SK-N-SH (cell line): ENCODE measurements at regions not wholly inside any gene's neighbourhood (a gene's known extent, or its start where the extent isn't known, plus 50 kb on each side); places are given as distances from the start of the nearest gene placed in this dataset.

ENCODE experiments used
- CTCF ChIA-PET: fragments of 300-600, 350-600 bp; formaldehyde crosslinking; extraction: SDS; loops from one replicate; lab custom pipeline; 2021; lab: Yijun Ruan, JAX
- POLR2A ChIA-PET: fragments of 350-600 bp; sonication (Branson Sonifier 250); formaldehyde crosslinking; extraction: SDS; loops from one replicate; lab custom pipeline; 2020; ENCODE audit warnings: antibody characterized with exemption, inconsistent platforms; lab: Yijun Ruan, JAX
- DNase-seq: peaks from one replicate; pipeline ENCODE4 v3.0.0; 2012
- H2AFZ ChIP-seq: fragments of 200-600 bp; sonication (generic); 2 replicates; pipeline ENCODE4 v1.8.1; 2016; ENCODE audit warnings: antibody characterized with exemption, mild to moderate bottlenecking, low read depth
- H3F3A ChIP-seq: fragments of 200-600 bp; sonication (generic); replicated peaks from 2 replicates; pipeline ENCODE3; 2016; ENCODE audit warnings: antibody characterized with exemption, mild to moderate bottlenecking; ENCODE audit not compliant: insufficient read depth
- H3K27ac ChIP-seq, 2 experiments: fragments of 200-500 bp in 1 of 2; fragments of 200-600 bp in 1 of 2; sonication (Bioruptor generic) in 1 of 2; sonication (generic), shearing (Covaris generic) in 1 of 2; 2 replicates each; pipeline versions ENCODE4 v1.5.1 to v1.6.1; 2014 to 2016; ENCODE audit warnings: low read depth in 2 of 2, inconsistent platforms in 1 of 2, low read length in 1 of 2, mild to moderate bottlenecking in 1 of 2, mixed read lengths in 1 of 2
- H3K27me3 ChIP-seq: fragments of 200-600 bp; sonication (generic), shearing (Covaris generic); 2 replicates; pipeline ENCODE4 v1.6.1; 2016; ENCODE audit warnings: mixed run types; ENCODE audit not compliant: insufficient read depth
- H3K36me3 ChIP-seq, 2 experiments: fragments of 200-500 bp in 1 of 2; fragments of 200-600 bp in 1 of 2; sonication (Bioruptor generic) in 1 of 2; sonication (generic) in 1 of 2; replicated peaks in 1 of 2; 2 replicates each; pipeline versions ENCODE3 to v1.5.1; 2014 to 2016; ENCODE audit warnings: low read length in 1 of 2, mild to moderate bottlenecking in 1 of 2; ENCODE audit not compliant: insufficient read depth in 2 of 2, control insufficient read depth in 1 of 2
- H3K4me1 ChIP-seq, 2 experiments: fragments of 200-500 bp in 1 of 2; fragments of 200-600 bp in 1 of 2; sonication (Bioruptor generic) in 1 of 2; sonication (generic), shearing (Covaris generic) in 1 of 2; 2 replicates each; pipeline versions ENCODE4 v1.5.1 to v1.6.1; 2014 to 2016; ENCODE audit warnings: low read depth in 1 of 2, low read length in 1 of 2, mixed run types in 1 of 2; ENCODE audit not compliant: insufficient read depth in 2 of 2, control insufficient read depth in 1 of 2
- H3K4me2 ChIP-seq: fragments of 200-600 bp; sonication (generic), shearing (Covaris generic); 2 replicates; pipeline ENCODE4 v1.6.1; 2017; ENCODE audit warnings: mixed run types
- H3K4me3 ChIP-seq, 2 experiments: fragments of 200-500 bp in 1 of 2; fragments of 200-600 bp in 1 of 2; sonication (Bioruptor generic) in 1 of 2; sonication (generic), shearing (Covaris generic) in 1 of 2; 2 replicates each; pipeline versions ENCODE4 v1.5.1 to v1.8.1; 2014 to 2016; ENCODE audit warnings: low read depth in 2 of 2, inconsistent platforms in 1 of 2, low read length in 1 of 2, mild to moderate bottlenecking in 1 of 2, mixed read lengths in 1 of 2, moderate library complexity in 1 of 2
- H3K79me2 ChIP-seq: fragments of 200-600 bp; sonication (generic); 2 replicates; pipeline ENCODE4 v1.8.1; 2017; ENCODE audit warnings: mild to moderate bottlenecking; ENCODE audit not compliant: insufficient read depth
- H3K9ac ChIP-seq: fragments of 200-600 bp; sonication (generic); 2 replicates; pipeline ENCODE4 v1.6.1; 2017; ENCODE audit warnings: mixed run types
- H3K9me2 ChIP-seq: fragments of 200-600 bp; sonication (generic); 2 replicates; pipeline ENCODE4 v1.6.1; 2017; ENCODE audit warnings: mixed run types
- H3K9me3 ChIP-seq: fragments of 200-600 bp; sonication (generic); 2 replicates; pipeline ENCODE4 v1.6.1; 2017; ENCODE audit warnings: mixed run types, mild to moderate bottlenecking, moderate library complexity
- H4K20me1 ChIP-seq: fragments of 200-600 bp; sonication (generic); 2 replicates; pipeline ENCODE4 v1.6.1; 2017; ENCODE audit warnings: mild to moderate bottlenecking, mixed run types; ENCODE audit not compliant: insufficient read depth
- CHD2 ChIP-seq: fragments of 150-350 bp; IDR thresholded peaks from 2 replicates; pipeline ENCODE4 v1.6.1; 2018; ENCODE audit warnings: low read length; ENCODE audit not compliant: partially characterized antibody
- ELF1 ChIP-seq: IDR thresholded peaks from 2 replicates; pipeline ENCODE4 v1.4.0; 2012
- EP300 ChIP-seq, 2 experiments: IDR thresholded peaks; 2 replicates each; pipeline versions ENCODE4 v1.4.0 to v1.6.1; 2012; ENCODE audit warnings: borderline replicate concordance in 1 of 2, low read depth in 1 of 2, low read length in 1 of 2
- EZH2phosphoT487 ChIP-seq: fragments of 200-600 bp; sonication (generic); IDR thresholded peaks from 2 replicates; pipeline ENCODE4 v1.6.1; 2017; ENCODE audit warnings: low read depth, mixed run types, mild to moderate bottlenecking, antibody characterized with exemption, moderate library complexity, borderline replicate concordance
- FOSL2 ChIP-seq: IDR thresholded peaks from 2 replicates; pipeline ENCODE4 v1.4.0; 2012; ENCODE audit warnings: low read depth, mild to moderate bottlenecking, moderate library complexity, borderline replicate concordance
- FOXJ3 ChIP-seq: sonication (generic); formaldehyde crosslinking; IDR thresholded peaks from 2 replicates; pipeline ENCODE4 v1.5.1; 2020; ENCODE audit warnings: mild to moderate bottlenecking, missing genetic modification reagents
- FOXM1 ChIP-seq: IDR thresholded peaks from 2 replicates; pipeline ENCODE4 v1.4.0; 2012; ENCODE audit warnings: low read depth, mild to moderate bottlenecking
- GATA2 ChIP-seq: sonication (generic); formaldehyde crosslinking; IDR thresholded peaks from 2 replicates; pipeline ENCODE4 v1.5.0; 2020; ENCODE audit warnings: mild to moderate bottlenecking, missing genetic modification reagents
- RAD21 ChIP-seq: IDR thresholded peaks from 2 replicates; pipeline ENCODE4 v1.6.1; 2012; ENCODE audit warnings: mild to moderate bottlenecking, low read length
- RCOR1 ChIP-seq: fragments of 150-350 bp; IDR thresholded peaks from 2 replicates; pipeline ENCODE4 v1.6.1; 2017; ENCODE audit warnings: antibody characterized with exemption, low read length
- SMC3 ChIP-seq: IDR thresholded peaks from 2 replicates; pipeline ENCODE4 v1.6.1; 2012; ENCODE audit warnings: low read depth, low read length, improper control_type of control experiment
- TAF1 ChIP-seq: IDR thresholded peaks from 2 replicates; pipeline ENCODE4 v1.6.1; 2012; ENCODE audit warnings: low read depth, mild to moderate bottlenecking, low read length, moderate library complexity, borderline replicate concordance
- TCF12 ChIP-seq: IDR thresholded peaks from 2 replicates; pipeline ENCODE4 v1.4.0; 2012
- TEAD4 ChIP-seq: IDR thresholded peaks from 2 replicates; pipeline ENCODE4 v1.4.0; 2012; ENCODE audit warnings: mild to moderate bottlenecking, borderline replicate concordance; ENCODE audit not compliant: insufficient read depth
- WGBS: methylation state at CpG from one replicate; pipeline ENCODE4 v1.1.6; 2017; ENCODE audit warnings: low lambda C conversion rate; 5-methylcytosine and 5-hydroxymethylcytosine counted together
- TF ChIP-seq, protein P1 (sequence below): fragments of 200-600 bp; sonication (generic); IDR thresholded peaks from 2 replicates; pipeline ENCODE4 v1.6.1; 2017; ENCODE audit warnings: antibody characterized with exemption, mild to moderate bottlenecking, moderate library complexity
- TF ChIP-seq, protein P2 (sequence below): fragments of 150-350 bp; IDR thresholded peaks from 2 replicates; pipeline ENCODE4 v1.6.1; 2016; ENCODE audit warnings: mild to moderate bottlenecking, low read depth, low read length
- TF ChIP-seq, protein P3 (sequence below): IDR thresholded peaks from 2 replicates; pipeline ENCODE4 v1.4.0; 2012; ENCODE audit warnings: low read depth

DNA sequence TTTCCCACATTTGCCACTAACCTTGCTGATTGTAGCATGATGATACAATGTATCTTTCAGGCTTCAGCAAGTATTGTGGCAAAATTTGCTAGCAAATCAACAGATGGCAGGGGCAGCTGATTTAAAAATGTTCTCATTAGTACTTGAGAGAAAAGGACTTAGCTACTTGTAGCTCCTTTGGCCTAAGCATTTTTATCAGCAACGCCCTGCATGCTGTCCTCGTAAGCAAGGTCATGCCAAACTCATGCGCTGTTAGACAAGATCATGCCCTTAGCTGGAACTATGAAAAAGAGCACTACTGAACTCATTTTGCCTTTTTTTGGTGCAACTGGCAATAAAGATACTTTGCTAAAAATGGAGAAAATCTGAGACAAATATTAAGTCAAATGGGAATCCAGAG is 197.1 kb downstream of the ICE1 start:
- Histone ChIP-seq H3K9me2 (no peaks in the 10 kb centered on the region), H3K79me2 (no peaks in the 10 kb centered on the region), H3K4me1 (peaks cover 0 to 17% of the 10 kb centered on the region in 2 experiments; a peak in 2 of 4 replicates), H3K9ac (no peak overlapping the region), H3K36me3 (no peaks in the 10 kb centered on the region), H3K27me3 (no peaks in the 10 kb centered on the region), H3F3A (no peaks in the 10 kb centered on the region), H2AFZ (no peak overlapping the region), H3K9me3 (no peaks in the 10 kb centered on the region), H3K27ac (peak overlapping the region in 1 of 2 experiments; percentile 100; a peak in 2 of 4 replicates), H3K4me2 (no peak overlapping the region), H3K4me3 (no peak overlapping the region), H4K20me1 (no peaks in the 10 kb centered on the region)
- DNase-seq = no peak
- WGBS = 60% methylated on average over 3 of the region's 3 CpGs
- ChIA-PET POLR2A (no interaction called here), CTCF (interaction anchor here (1.6 kb wide), 1 partner anchor 18 kb away, joined by 5 read pairs; no protein-coding TSS in a partner anchor)
- TF ChIP-seq, protein P1, sequence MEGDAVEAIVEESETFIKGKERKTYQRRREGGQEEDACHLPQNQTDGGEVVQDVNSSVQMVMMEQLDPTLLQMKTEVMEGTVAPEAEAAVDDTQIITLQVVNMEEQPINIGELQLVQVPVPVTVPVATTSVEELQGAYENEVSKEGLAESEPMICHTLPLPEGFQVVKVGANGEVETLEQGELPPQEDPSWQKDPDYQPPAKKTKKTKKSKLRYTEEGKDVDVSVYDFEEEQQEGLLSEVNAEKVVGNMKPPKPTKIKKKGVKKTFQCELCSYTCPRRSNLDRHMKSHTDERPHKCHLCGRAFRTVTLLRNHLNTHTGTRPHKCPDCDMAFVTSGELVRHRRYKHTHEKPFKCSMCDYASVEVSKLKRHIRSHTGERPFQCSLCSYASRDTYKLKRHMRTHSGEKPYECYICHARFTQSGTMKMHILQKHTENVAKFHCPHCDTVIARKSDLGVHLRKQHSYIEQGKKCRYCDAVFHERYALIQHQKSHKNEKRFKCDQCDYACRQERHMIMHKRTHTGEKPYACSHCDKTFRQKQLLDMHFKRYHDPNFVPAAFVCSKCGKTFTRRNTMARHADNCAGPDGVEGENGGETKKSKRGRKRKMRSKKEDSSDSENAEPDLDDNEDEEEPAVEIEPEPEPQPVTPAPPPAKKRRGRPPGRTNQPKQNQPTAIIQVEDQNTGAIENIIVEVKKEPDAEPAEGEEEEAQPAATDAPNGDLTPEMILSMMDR = no peak
- TF ChIP-seq RCOR1 (no peak), TAF1 (no peak), EZH2phosphoT487 (no peak), SMC3 (no peak), GATA2 (CRISPR knock-in tag) (no peak), TEAD4 (no peak), RAD21 (no peak), FOSL2 (no peak)
- TF ChIP-seq, protein P2, sequence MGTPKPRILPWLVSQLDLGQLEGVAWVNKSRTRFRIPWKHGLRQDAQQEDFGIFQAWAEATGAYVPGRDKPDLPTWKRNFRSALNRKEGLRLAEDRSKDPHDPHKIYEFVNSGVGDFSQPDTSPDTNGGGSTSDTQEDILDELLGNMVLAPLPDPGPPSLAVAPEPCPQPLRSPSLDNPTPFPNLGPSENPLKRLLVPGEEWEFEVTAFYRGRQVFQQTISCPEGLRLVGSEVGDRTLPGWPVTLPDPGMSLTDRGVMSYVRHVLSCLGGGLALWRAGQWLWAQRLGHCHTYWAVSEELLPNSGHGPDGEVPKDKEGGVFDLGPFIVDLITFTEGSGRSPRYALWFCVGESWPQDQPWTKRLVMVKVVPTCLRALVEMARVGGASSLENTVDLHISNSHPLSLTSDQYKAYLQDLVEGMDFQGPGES = no peak
- TF ChIP-seq, protein P3, sequence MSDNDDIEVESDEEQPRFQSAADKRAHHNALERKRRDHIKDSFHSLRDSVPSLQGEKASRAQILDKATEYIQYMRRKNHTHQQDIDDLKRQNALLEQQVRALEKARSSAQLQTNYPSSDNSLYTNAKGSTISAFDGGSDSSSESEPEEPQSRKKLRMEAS = no peak

DNA sequence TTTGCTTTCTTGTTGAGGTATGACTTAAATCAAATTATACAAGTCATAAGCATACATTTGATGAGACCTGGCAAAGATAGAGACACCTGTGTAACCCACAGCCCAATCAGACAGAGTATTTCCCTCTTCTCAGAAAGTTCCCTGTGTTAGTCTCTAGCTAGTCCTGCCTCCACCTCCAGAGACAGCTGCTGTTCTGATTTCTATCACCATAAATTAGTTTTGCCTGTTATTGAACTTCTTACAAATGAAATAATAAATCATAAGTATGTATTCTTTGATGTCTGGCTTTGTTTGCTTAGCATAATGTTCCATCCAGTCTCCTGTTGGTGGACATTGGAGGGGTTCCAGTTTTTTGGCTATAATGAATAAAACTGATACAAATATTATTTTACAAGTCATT is 194.5 kb downstream of the ICE1 start:
- no peak overlapping the region for H3K4me2 ChIP-seq
- H3K36me3 ChIP-seq = no peaks in the 10 kb centered on the region
- H3K9me2 ChIP-seq = no peaks in the 10 kb centered on the region
- peak overlapping the region; percentile 10 to 100; a peak in 3 of 4 replicates for H3K27ac ChIP-seq
- H4K20me1 ChIP-seq = no peaks in the 10 kb centered on the region
- peaks cover 0 to 21% of the 10 kb centered on the region in 2 experiments; a peak in 2 of 4 replicates for H3K4me1 ChIP-seq
- DNase-seq = peak; percentile 41
- H2AFZ ChIP-seq = no peak overlapping the region
- H3K27me3 ChIP-seq = no peaks in the 10 kb centered on the region
- TF ChIP-seq GATA2 (CRISPR knock-in tag) = peak; percentile 76
- peak; percentile 29 for TF ChIP-seq TCF12
- no peak for TF ChIP-seq ELF1
- peak; percentile 47 for TF ChIP-seq RAD21
- peak; percentile 75 for TF ChIP-seq FOXJ3 (CRISPR knock-in tag)
- no peak for TF ChIP-seq FOSL2
- TF ChIP-seq CHD2 = peak; percentile 42
- peak; percentile 77; the same call in 1 of the 2 replicates for TF ChIP-seq RCOR1
- peak in 1 of 2 experiments; percentile 95; a peak in 2 of 4 replicates for TF ChIP-seq EP300 (IDR thresholded peaks at IDR 0.05; ENCODE audit: borderline replicate concordance in 1 of 2, low read depth in 1 of 2, low read length in 1 of 2)
- no peak for TF ChIP-seq FOXM1
- H3K9ac ChIP-seq = no peak overlapping the region
- no peak overlapping the region for H3K4me3 ChIP-seq
- ChIA-PET CTCF (interaction anchor here (1.2 to 6.0 kb wide), 11 partner anchors 13 to 120 kb away, joined by 3 to 30 read pairs (median 8); no protein-coding TSS in a partner anchor), POLR2A (interaction anchor here (1.7 to 2.3 kb wide), 4 partner anchors 28 to 120 kb away, joined by 4 to 12 read pairs (median 6); no protein-coding TSS in a partner anchor)
- no peaks in the 10 kb centered on the region for H3K79me2 ChIP-seq
- no peaks in the 10 kb centered on the region for H3K9me3 ChIP-seq
- H3F3A ChIP-seq = no peaks in the 10 kb centered on the region
